ENCODE measurements at regions not wholly inside any gene's neighbourhood (a gene's known extent, or its start where the extent isn't known, plus 50 kb on each side); places are given as distances from the start of the nearest gene placed in this dataset.

DNA sequence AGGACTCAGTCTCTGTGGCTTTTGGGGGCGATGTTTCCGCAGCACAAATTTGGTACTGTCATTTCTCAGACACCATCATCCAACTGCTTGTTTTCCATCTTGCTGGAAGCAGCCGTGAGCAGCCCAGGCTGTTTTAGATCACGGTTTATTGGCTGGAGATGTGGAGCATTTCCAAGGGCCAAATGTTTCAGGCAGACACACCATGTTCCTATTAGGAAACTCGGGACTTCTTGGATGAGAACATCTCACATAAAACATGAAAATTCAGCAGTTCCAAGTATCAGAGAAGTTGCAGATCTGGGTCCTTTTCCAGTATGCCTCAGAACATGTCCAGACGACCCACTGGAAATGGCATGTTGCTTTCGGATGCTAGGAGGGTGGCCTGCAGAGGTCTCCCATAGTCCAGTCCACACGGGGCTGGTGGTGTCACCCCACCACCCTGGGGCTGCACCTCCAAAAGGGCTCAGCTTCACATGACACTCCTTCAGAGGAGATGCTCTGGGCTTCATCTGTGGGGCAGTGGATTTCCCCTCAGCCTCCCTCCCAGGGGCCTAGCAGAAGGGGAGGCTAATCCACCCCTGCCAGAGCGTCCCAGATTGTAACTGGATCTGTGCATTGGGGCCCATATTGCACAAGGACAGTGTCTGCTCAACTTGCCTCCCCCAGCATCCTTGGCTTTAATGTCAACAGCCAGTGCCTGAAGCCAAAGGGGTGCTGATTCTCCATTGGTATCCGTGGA lies 176.3 kb downstream of the SCP2D1 start:
- H3K9me3 ChIP-seq = no peaks in the 10 kb centered on the region
- 6% methylated on average over 9 of the region's 10 CpGs for WGBS (ENCODE audit: low lambda C conversion rate)
- H3K9me2 ChIP-seq = no peaks in the 10 kb centered on the region
- no peaks in the 10 kb centered on the region for H3K79me2 ChIP-seq (ENCODE audit: insufficient read depth)
- CTCF ChIA-PET = interaction anchor here (1.3 kb wide), 1 partner anchor 357 kb away, joined by 3 read pairs; no protein-coding TSS in a partner anchor
- no peak overlapping the region for H3K4me2 ChIP-seq
- POLR2A ChIA-PET = no interaction called here
- TF ChIP-seq, protein P1, sequence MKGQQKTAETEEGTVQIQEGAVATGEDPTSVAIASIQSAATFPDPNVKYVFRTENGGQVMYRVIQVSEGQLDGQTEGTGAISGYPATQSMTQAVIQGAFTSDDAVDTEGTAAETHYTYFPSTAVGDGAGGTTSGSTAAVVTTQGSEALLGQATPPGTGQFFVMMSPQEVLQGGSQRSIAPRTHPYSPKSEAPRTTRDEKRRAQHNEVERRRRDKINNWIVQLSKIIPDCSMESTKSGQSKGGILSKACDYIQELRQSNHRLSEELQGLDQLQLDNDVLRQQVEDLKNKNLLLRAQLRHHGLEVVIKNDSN (IDR thresholded peaks at IDR 0.05; ENCODE audit: borderline replicate concordance, low read depth) = no peak
- TF ChIP-seq POLR2AphosphoS5 (IDR thresholded peaks at IDR 0.05; ENCODE audit: low read depth, low read length) = no peak
- TF ChIP-seq, protein P2, sequence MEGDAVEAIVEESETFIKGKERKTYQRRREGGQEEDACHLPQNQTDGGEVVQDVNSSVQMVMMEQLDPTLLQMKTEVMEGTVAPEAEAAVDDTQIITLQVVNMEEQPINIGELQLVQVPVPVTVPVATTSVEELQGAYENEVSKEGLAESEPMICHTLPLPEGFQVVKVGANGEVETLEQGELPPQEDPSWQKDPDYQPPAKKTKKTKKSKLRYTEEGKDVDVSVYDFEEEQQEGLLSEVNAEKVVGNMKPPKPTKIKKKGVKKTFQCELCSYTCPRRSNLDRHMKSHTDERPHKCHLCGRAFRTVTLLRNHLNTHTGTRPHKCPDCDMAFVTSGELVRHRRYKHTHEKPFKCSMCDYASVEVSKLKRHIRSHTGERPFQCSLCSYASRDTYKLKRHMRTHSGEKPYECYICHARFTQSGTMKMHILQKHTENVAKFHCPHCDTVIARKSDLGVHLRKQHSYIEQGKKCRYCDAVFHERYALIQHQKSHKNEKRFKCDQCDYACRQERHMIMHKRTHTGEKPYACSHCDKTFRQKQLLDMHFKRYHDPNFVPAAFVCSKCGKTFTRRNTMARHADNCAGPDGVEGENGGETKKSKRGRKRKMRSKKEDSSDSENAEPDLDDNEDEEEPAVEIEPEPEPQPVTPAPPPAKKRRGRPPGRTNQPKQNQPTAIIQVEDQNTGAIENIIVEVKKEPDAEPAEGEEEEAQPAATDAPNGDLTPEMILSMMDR (IDR thresholded peaks at IDR 0.05) = no peak
- no peak for TF ChIP-seq TEAD4 (IDR thresholded peaks at IDR 0.05; ENCODE audit: borderline replicate concordance, insufficient read depth)
- no peak for TF ChIP-seq MEF2A (IDR thresholded peaks at IDR 0.05; ENCODE audit: borderline replicate concordance, low read depth)
- no peak for TF ChIP-seq EZH2phosphoT487 (IDR thresholded peaks at IDR 0.05; ENCODE audit: borderline replicate concordance, low read depth)
- TF ChIP-seq RXRA (IDR thresholded peaks at IDR 0.05; ENCODE audit: borderline replicate concordance, low read depth) = no peak
- TF ChIP-seq, protein P3, sequence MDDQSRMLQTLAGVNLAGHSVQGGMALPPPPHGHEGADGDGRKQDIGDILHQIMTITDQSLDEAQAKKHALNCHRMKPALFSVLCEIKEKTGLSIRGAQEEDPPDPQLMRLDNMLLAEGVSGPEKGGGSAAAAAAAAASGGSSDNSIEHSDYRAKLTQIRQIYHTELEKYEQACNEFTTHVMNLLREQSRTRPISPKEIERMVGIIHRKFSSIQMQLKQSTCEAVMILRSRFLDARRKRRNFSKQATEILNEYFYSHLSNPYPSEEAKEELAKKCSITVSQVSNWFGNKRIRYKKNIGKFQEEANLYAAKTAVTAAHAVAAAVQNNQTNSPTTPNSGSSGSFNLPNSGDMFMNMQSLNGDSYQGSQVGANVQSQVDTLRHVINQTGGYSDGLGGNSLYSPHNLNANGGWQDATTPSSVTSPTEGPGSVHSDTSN (IDR thresholded peaks at IDR 0.05) = no peak
- no peak for TF ChIP-seq NFIC (IDR thresholded peaks at IDR 0.05; ENCODE audit: borderline replicate concordance)
- TF ChIP-seq, protein P4, sequence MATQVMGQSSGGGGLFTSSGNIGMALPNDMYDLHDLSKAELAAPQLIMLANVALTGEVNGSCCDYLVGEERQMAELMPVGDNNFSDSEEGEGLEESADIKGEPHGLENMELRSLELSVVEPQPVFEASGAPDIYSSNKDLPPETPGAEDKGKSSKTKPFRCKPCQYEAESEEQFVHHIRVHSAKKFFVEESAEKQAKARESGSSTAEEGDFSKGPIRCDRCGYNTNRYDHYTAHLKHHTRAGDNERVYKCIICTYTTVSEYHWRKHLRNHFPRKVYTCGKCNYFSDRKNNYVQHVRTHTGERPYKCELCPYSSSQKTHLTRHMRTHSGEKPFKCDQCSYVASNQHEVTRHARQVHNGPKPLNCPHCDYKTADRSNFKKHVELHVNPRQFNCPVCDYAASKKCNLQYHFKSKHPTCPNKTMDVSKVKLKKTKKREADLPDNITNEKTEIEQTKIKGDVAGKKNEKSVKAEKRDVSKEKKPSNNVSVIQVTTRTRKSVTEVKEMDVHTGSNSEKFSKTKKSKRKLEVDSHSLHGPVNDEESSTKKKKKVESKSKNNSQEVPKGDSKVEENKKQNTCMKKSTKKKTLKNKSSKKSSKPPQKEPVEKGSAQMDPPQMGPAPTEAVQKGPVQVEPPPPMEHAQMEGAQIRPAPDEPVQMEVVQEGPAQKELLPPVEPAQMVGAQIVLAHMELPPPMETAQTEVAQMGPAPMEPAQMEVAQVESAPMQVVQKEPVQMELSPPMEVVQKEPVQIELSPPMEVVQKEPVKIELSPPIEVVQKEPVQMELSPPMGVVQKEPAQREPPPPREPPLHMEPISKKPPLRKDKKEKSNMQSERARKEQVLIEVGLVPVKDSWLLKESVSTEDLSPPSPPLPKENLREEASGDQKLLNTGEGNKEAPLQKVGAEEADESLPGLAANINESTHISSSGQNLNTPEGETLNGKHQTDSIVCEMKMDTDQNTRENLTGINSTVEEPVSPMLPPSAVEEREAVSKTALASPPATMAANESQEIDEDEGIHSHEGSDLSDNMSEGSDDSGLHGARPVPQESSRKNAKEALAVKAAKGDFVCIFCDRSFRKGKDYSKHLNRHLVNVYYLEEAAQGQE (IDR thresholded peaks at IDR 0.05; ENCODE audit: low read depth, low read length) = no peak
- TF ChIP-seq SMC3 (IDR thresholded peaks at IDR 0.05; ENCODE audit: low read depth, low read length) = no peak
- TF ChIP-seq RAD21 (IDR thresholded peaks at IDR 0.05; ENCODE audit: low read length) = no peak
- TF ChIP-seq GATA2 (CRISPR knock-in tag; IDR thresholded peaks at IDR 0.05) = no peak
- no peak for TF ChIP-seq YY1 (IDR thresholded peaks at IDR 0.05; ENCODE audit: low read depth)
- TF ChIP-seq GABPA (IDR thresholded peaks at IDR 0.05; ENCODE audit: low read depth) = no peak
- no peak for TF ChIP-seq FOSL2 (IDR thresholded peaks at IDR 0.05; ENCODE audit: borderline replicate concordance, low read depth)
- no peaks in the 10 kb centered on the region for H3K36me3 ChIP-seq (replicated peaks in 1 of 2; ENCODE audit: control insufficient read depth in 1 of 2, insufficient read depth in 2 of 2, low read length in 1 of 2)
- H3F3A ChIP-seq (replicated peaks; ENCODE audit: insufficient read depth) = no peaks in the 10 kb centered on the region
- H3K27me3 ChIP-seq (ENCODE audit: insufficient read depth) = no peaks in the 10 kb centered on the region
- H3K4me3 ChIP-seq (ENCODE audit: low read depth in 2 of 2, low read length in 1 of 2) = no peak overlapping the region
- no peak for DNase-seq
- no peaks in the 10 kb centered on the region for H4K20me1 ChIP-seq (ENCODE audit: insufficient read depth)
- H2AFZ ChIP-seq (ENCODE audit: low read depth) = no peak overlapping the region
- H3K4me1 ChIP-seq (ENCODE audit: control insufficient read depth in 1 of 2, insufficient read depth in 2 of 2, low read depth in 1 of 2, low read length in 1 of 2) = no peaks in the 10 kb centered on the region
- H3K27ac ChIP-seq (ENCODE audit: low read depth in 2 of 2, low read length in 1 of 2) = no peak overlapping the region
- no peak overlapping the region for H3K9ac ChIP-seq
